DMS53 treated with DMSO at 0.1 percent for 48 hours (cell line): ENCODE measurements at regions not wholly inside any gene's neighbourhood (a gene's known extent, or its start where the extent isn't known, plus 50 kb on each side); places are given as distances from the start of the nearest gene placed in this dataset.
"Not testable (repeated sequence)": the region's sequence is repeated elsewhere in the genome, so short reads cannot be mapped to it uniquely, and the experiment has no call there.

Source experiments
- DNase-seq: peaks from one replicate; lab custom pipeline; 2025; ENCODE audit not compliant: unreplicated experiment; lab: John Stamatoyannopoulos, UW

DNA sequence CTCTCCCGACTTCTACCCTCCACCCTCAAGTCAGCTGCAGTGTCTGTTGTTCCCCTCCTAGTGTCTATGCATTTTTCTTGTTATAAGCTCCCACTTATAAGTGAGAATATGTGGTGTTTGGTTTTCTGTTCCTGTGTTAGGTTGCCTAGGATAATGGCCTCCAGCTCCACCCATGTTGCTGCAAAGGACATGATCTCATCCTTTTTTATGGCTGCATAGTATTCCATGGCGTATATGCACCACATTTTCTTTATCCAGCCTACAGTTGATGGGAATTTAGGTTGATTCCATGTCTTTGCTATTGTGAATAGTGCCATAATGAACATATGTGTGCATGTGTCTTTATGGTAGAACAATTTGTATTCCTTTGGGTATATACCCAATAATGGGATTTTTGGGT, 80.7 kb downstream of the SPTSSA start:
- not testable (repeated sequence) for DNase-seq

GRCh38 chr14:34380471-34380845, 81.6 kb downstream of the SPTSSA start:
- no peak for DNase-seq

DNA sequence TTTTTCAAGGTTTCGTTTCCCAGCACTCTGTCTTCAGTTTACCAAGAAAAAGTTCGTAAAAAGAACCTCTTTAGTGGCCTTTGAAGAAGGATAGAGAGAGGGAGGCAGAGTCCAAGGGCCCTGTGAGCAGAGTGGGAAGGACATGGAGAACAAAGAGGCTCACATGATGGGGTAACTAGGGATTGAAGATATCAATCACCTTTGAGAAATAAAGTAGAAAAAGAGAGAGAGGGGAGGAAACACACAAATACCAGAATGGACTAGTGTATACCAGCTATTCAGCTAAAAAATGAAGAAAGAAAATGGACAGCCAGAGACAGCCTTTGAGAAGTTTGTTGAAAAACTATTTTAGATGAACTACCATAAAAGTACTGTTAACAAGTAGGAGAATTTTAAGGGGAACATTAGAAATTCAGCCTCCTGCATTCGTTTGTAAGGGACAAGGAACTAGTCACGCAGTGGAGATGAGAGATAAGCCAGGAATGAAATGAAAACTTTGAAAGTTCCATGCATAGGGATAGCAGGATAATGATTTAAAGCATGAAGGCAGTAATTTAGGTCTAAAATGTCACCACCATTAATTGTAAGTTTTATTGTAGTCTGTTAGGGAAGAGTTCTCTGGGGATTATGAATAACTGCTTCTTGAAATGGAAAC, 82.1 kb downstream of the SPTSSA start:
- no peak for DNase-seq

DNA sequence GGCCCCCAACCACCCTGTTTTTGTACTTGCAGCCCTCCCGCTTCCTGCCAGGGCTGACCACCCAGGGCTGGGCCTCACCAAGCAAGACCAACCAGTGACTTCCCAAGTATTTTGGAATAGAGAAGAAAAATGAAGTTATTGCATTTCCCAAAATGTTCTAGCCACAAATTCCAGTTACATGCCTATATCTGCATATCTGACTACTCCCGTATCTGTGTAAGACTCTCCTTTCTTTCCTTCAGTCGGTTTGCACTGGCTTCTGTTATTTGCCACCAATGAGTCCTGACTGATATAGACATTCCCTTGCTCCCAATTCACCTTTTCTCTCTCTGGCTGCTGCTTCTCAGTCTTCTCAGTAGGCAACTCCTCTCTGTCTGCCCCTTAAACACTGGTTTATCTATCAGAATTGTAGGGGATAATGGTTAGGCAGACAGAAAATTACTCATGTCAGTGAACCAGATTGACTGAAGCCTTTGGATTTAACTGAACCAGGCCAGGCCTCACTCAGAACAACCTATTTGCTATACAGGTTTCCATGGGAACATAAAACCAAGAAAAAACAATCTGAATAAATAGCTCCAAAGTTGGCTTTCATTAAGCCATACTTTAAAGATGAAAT, 85.3 kb downstream of the SPTSSA start:
- DNase-seq, result no peak

DNA sequence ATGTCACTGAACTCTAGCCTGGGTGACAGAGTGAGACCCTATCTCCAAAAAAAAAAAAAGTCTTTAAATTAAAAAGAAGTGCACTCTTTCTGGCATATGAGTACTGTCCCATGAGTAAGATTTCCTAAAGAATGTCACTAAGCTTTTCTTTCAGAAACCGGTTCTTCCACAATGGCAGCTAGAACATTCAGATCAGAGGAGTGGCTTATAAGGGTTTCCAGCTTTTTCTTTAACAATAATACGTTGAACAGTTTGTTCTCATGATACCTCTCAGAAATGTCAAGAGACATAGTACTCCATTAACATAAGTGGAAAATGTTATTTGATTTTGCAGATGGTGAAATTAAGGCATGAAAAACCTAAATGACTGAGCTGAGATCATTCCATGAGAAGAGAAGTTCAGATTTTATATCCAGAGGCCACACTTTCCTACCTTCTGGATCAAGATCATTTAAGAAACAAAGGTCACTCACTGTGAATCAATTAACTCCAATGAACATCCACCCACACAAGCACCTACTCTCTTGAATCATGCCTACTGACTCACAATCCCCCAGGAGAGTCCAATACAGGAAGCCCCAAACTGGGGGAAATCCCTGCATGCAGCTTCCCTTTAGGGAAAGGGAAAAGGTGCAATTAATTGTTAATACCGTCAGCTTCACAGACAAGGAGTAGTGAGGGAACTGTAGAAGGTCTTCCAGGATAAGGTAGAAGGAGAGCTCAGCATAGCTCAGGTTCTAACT, 86.9 kb downstream of the SPTSSA start:
- DNase-seq, result peak; percentile 24

DNA sequence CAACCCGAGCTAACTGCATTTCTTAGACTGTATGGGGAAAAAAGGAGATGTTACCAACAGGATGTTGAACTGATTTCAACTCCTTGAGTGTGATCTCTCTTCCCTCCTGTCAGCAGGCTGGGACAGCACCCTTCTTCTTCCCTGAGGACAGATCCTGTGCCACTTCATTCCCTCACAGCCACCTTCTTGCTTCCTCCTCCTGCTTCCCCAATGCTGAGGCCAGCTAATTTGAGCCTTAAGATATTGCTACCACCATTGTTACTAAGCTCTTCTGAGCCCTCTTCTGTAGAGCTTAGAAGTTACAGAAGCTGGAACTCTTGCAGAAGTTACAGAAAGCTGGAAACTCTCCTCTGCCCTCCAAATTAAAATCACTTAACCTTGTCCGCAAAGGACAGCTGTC, 88.8 kb downstream of the SPTSSA start:
- no peak for DNase-seq

DNA sequence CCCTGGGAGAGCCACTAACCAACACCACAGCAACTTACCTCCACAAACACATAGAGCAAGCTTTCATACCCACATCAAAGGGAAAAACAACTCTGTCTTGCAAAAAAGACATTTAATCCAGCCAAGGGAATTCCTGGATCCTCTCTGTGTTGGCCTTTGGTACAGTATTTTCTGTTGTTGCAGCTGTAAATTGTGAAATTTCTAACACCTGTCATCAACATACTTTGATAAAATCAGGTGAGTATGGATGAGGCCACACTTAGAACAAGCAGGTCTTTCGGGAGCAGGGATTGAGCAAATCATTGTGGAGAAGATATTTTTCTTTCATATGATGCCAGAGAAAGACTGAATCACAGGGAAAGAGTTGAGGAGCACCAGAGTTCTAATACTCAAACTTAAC, 89.3 kb downstream of the SPTSSA start:
- DNase-seq, result no peak

DNA sequence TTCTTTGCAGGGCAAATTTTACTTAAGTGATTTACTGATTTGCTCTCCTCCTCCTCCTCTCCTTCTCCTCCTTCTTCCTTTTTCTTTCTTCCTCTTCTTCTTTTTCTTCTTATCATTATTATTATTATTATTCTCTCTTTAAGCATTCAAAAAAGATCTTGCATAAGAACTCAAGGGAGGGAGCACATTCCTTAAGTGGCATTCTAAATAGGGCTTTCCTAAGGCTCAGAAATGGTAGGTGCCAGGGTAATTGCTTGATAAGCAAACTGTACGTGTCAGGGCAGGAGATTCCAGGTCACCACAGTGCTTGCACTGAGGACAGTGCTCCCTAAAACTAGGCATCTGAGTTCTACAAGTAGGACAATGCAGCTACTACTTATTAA, 92.4 kb downstream of the SPTSSA start:
- no peak for DNase-seq

- DNase-seq, result no peak
These were observed 92.9 kb downstream of the SPTSSA start for GRCh38 chr14:34368971-34369647.

GRCh38 chr14:34368115-34368970, 93.7 kb downstream of the SPTSSA start:
- DNase-seq, result no peak

- DNase-seq, result no peak
These were observed 96.6 kb downstream of the SPTSSA start for GRCh38 chr14:34365309-34365915.

DNA sequence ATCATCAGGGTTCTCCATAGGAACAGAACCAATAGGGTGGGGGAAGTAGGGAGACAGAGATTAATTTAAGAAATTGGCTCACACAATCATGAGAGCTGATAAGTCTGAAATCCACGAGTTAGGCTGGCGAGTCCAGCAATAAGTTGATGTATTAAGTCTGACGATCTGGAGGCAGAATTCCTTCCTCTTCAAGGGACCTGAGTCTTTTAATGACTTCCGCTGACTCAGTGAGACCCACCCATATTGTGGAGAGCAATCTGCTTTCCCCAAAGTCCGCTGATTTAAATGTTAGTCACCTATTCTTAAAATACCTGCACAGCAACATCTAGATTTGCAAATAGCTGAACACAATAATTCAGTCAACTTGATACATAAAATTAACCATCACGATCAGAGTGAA, 97.8 kb downstream of the SPTSSA start:
- no peak for DNase-seq

- DNase-seq, result no peak
These were observed 98.3 kb downstream of the SPTSSA start for GRCh38 chr14:34363733-34364134.

DNA sequence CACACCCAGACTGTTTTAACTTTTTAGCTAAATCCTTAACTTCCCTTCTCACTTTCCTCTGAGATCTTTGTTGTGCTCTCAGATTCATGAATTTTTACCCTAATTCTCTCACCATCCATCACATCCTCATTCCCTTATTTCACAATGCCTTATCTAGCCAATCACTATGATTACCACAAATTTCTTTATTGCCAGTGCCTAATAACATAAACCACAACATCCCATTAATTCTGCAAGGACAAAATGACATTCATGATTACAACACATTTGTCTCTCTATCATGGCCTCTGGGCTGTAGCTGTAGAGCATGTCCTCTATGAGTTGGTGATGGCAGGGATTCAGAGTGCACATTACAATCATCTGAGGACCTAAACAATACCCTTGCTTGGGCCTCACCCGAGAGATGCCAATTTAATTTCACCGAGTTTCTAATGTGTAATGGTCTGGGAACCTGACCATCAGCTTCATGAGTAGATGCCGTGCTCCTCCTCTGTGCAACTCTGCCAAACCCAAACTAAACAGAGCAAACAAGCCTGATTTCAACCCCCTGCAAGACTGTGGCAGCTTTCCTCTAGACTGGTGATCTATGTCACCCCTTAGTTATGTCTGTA, 99.3 kb downstream of the SPTSSA start:
- DNase-seq, result no peak

DNA sequence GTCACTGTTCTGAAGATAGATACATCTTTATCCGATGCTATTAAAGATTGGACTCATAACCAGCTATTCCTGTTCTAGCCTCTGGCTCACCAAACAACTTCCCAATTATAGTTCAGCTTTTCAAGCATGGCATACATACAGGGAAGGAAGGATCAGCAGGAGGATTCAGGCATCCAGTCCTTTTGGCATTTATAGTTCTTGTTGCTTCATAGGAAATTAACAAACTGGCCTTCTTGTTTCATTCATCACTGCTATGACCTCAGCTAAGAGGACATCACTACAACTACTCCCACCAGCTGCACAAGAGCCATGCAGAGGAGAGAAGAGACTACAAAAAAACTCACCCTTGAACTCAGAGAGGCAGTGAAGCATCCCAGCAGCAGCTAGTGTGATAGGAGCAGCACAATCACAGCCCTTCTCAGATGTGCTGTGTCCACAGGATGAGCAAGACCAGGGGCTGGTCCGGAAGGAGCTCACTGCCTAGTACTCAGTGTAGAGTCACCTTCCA, 100.5 kb downstream of the SPTSSA start:
- no peak for DNase-seq

DNA sequence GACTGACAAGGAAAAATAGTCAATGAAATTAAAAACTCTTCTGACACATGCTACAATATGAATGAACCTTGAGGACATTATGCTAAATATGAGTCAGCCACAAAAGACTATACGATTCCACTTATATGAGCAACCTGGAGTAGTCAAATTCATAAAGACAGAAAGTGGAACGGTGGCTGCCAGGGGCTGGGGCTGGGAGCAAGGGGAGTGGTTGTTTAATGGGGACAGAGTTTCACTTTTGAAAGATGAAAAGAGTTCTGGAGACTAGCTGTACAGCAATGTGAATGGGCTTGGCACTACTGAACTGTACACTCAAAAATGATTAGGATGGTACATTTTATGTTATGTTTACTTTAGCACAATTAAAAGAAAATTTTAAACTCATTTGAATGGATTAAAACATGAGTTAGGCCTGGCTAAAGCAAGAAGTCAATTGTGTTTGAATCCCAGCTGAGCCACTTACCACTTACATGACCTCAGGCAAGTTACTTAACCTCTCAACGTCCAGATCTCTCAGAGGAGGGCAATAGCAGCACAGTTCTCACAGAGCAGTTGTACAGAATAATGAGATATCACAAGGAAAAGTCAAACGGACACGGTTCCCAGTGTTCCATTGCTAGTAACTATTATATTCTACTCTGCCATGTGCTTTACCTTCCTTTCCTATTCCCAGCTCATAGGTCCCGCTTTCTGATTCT, 102.5 kb downstream of the SPTSSA start:
- no peak for DNase-seq

- DNase-seq, result no peak
These were observed 105.8 kb downstream of the SPTSSA start for GRCh38 chr14:34356264-34356654.

GRCh38 chr14:34355584-34356263, 106.3 kb downstream of the SPTSSA start:
- DNase-seq, result peak; percentile 26

DNA sequence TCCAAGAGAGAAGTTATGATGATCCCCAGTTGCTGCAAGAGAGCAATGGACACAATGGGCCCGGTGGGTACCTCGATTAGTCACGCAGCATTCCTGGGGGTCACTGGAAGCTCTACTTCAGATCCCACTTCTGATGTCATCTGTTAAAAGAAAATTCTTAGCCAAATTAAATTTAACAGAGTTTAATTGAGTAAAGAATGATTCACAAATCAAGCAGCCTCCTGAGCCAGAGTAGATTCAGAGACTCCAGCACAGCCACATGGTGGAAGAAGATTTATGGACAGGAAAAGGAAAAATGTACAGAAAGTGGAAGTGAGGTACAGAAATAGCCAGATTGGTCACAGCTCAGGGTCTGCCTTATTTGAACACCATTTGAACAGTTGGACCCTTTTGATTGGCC, 107.5 kb downstream of the SPTSSA start:
- no peak for DNase-seq
